IMR-90 (cell line): ENCODE measurements at regions not wholly inside any gene's neighbourhood (a gene's known extent, or its start where the extent isn't known, plus 50 kb on each side); places are given as distances from the start of the nearest gene placed in this dataset.

ENCODE experiments used
- CEBPB ChIP-seq: IDR thresholded peaks from 2 replicates; pipeline ENCODE4 v1.6.1; 2012; ENCODE audit warnings: low read depth, low read length, improper control_type of control experiment
- CHD1 ChIP-seq: IDR thresholded peaks from 2 replicates; pipeline ENCODE4 v1.6.1; 2012; ENCODE audit warnings: low read depth, low read length, improper control_type of control experiment
- FOS ChIP-seq: fragments of 150-350 bp; IDR thresholded peaks from 2 replicates; pipeline ENCODE4 v1.6.1; 2016; ENCODE audit warnings: low read depth, low read length
- MAFK ChIP-seq: IDR thresholded peaks from 2 replicates; pipeline ENCODE4 v1.6.1; 2012; ENCODE audit warnings: low read depth, low read length, improper control_type of control experiment
- MXI1 ChIP-seq: IDR thresholded peaks from 2 replicates; pipeline ENCODE4 v1.6.1; 2012; ENCODE audit warnings: low read depth, mild to moderate bottlenecking, low read length, moderate library complexity, borderline replicate concordance
- POLR2A ChIP-seq: IDR thresholded peaks from 2 replicates; pipeline ENCODE4 v1.6.1; 2012; ENCODE audit warnings: mild to moderate bottlenecking, low read depth, low read length
- RAD21 ChIP-seq: IDR thresholded peaks from 2 replicates; pipeline ENCODE4 v1.6.1; 2012; ENCODE audit warnings: low read length, improper control_type of control experiment
- RCOR1 ChIP-seq: IDR thresholded peaks from 2 replicates; pipeline ENCODE4 v1.6.1; 2012; ENCODE audit warnings: mild to moderate bottlenecking, low read length, improper control_type of control experiment; ENCODE audit not compliant: insufficient replicate concordance
- TF ChIP-seq, protein P1 (sequence below): conservative IDR thresholded peaks from 2 replicates; pipeline ENCODE4 v1.5.1; 2012; ENCODE audit warnings: mild to moderate bottlenecking, low read depth, low read length, improper control_type of control experiment
- TF ChIP-seq, protein P2 (sequence below): fragments of 150-350 bp; IDR thresholded peaks from 2 replicates; pipeline ENCODE4 v1.6.1; 2017; ENCODE audit warnings: mild to moderate bottlenecking, antibody characterized with exemption, low read length, low read depth

DNA sequence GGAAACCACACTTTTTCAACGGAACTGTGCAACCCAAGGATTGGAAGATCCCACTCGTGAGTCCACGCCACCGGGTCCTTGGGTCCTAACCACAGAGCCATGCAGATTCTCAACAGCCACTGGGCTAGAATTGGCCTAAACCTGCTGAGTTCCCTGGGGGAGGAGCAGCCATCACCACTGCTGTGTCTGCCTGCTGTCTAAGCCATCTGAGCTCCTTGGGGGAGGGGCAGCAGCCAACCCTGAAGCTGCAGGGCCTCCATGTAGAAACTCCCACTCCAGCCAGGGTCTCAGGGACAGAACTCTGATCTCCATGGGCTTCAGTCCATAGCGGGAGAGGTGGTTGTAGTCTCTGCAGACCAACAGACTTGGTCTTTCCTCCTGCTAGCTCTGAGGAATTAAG lies 154.6 kb upstream of the VGLL2 start:
- TF ChIP-seq, protein P1, sequence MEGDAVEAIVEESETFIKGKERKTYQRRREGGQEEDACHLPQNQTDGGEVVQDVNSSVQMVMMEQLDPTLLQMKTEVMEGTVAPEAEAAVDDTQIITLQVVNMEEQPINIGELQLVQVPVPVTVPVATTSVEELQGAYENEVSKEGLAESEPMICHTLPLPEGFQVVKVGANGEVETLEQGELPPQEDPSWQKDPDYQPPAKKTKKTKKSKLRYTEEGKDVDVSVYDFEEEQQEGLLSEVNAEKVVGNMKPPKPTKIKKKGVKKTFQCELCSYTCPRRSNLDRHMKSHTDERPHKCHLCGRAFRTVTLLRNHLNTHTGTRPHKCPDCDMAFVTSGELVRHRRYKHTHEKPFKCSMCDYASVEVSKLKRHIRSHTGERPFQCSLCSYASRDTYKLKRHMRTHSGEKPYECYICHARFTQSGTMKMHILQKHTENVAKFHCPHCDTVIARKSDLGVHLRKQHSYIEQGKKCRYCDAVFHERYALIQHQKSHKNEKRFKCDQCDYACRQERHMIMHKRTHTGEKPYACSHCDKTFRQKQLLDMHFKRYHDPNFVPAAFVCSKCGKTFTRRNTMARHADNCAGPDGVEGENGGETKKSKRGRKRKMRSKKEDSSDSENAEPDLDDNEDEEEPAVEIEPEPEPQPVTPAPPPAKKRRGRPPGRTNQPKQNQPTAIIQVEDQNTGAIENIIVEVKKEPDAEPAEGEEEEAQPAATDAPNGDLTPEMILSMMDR = no peak
- TF ChIP-seq CHD1 (no peak), RCOR1 (no peak), FOS (no peak), POLR2A (no peak), MXI1 (no peak), RAD21 (no peak), MAFK (no peak), CEBPB (no peak)
- TF ChIP-seq, protein P2, sequence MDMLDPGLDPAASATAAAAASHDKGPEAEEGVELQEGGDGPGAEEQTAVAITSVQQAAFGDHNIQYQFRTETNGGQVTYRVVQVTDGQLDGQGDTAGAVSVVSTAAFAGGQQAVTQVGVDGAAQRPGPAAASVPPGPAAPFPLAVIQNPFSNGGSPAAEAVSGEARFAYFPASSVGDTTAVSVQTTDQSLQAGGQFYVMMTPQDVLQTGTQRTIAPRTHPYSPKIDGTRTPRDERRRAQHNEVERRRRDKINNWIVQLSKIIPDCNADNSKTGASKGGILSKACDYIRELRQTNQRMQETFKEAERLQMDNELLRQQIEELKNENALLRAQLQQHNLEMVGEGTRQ = no peak
